ENCODE measurements at regions not wholly inside any gene's neighbourhood (a gene's known extent, or its start where the extent isn't known, plus 50 kb on each side); places are given as distances from the start of the nearest gene placed in this dataset.

- TF ChIP-seq CTCF (IDR thresholded peaks at IDR 0.05; ENCODE audit: extremely low read depth in 1 of 2, insufficient read depth in 1 of 2, low read depth in 1 of 2, low read length in 2 of 2) = no peak
- no peak for TF ChIP-seq POLR2A (IDR thresholded peaks at IDR 0.05; ENCODE audit: low read depth, low read length)
- TF ChIP-seq EZH2 (IDR thresholded peaks at IDR 0.05; ENCODE audit: borderline replicate concordance, low read depth, low read length, severe bottlenecking) = no peak
- TF ChIP-seq MAX (IDR thresholded peaks at IDR 0.05; ENCODE audit: insufficient read depth, insufficient read length) = no peak
- TF ChIP-seq POLR2AphosphoS5 (IDR thresholded peaks at IDR 0.05; ENCODE audit: insufficient read depth, low read depth, low read length) = no peak
These were observed 166.7 kb downstream of the C1D start for GRCh38 chr2:67896076-67896475.
